GM10248 (cell line): ENCODE measurements at regions not wholly inside any gene's neighbourhood (a gene's known extent, or its start where the extent isn't known, plus 50 kb on each side); places are given as distances from the start of the nearest gene placed in this dataset.

Source experiments
- CTCF ChIA-PET: fragments of 300-600 bp; sonication (Branson Sonifier 250); formaldehyde crosslinking; extraction: SDS; loops from one replicate; lab custom pipeline; 2021; ENCODE audit warnings: antibody characterized with exemption; lab: Yijun Ruan, JAX
- POLR2A ChIA-PET: fragments of 350-650 bp; sonication (Branson Sonifier 250); formaldehyde crosslinking; extraction: SDS; loops from one replicate; lab custom pipeline; 2020; ENCODE audit warnings: antibody characterized with exemption; lab: Yijun Ruan, JAX
- DNase-seq: peaks from one replicate; pipeline ENCODE4 v3.0.0; 2012; ENCODE audit errors: extremely low spot score
- CTCF ChIP-seq: IDR thresholded peaks from 2 replicates; pipeline ENCODE4 v1.5.1; 2012; ENCODE audit warnings: mild to moderate bottlenecking, low read depth; ENCODE audit errors: extremely low read depth, missing control alignments, control extremely low read depth

DNA sequence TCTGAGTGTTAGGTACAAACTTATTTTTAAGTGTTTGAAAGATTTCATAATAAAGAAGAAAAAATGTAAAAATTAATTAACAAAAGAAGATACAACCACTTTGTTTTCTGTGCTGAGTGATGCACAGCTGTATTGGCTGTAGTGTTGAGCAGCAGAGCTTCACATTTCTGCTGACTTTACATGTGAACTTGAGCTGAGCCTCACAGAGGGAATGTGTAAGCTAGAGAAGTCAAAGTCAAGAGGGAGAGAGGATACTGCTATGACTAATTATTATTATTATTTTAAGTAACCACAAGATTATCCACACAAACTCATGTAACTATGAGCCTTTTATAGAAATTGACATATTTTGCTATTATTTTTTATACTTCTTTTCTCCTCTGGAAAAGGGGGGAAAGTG, 159.1 kb upstream of the ZSWIM2 start:
- DNase-seq, result no peak
- ChIA-PET CTCF (no interaction called here), POLR2A (no interaction called here)
- no peak for TF ChIP-seq CTCF

DNA sequence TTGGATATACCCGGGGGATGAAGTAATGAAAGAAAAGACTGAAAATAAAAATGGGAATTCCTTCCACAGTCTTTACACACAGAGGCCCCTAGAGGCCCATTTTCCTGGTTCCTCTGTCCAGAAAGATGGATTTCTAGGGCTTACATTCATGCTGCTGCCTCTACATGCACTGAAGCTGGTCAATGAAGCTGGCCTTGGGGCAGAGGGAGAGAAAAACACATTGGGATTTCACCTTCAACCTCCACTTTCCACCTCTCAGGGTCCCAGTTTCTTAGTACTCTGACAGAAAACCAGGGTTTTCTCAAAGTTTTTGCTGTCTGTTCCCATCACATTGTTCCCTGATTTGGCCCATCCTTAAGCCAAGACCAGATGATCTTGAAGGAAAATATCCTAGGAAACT, 154.6 kb upstream of the ZSWIM2 start:
- ChIA-PET CTCF (no interaction called here), POLR2A (no interaction called here)
- DNase-seq, result no peak
- no peak for TF ChIP-seq CTCF

GRCh38 chr2:187003038-187003554, 154.1 kb upstream of the ZSWIM2 start:
- ChIA-PET CTCF (no interaction called here), POLR2A (no interaction called here)
- no peak for TF ChIP-seq CTCF
- DNase-seq, result no peak

- CTCF ChIA-PET, result no interaction called here
- DNase-seq, result no peak
- TF ChIP-seq CTCF, result no peak
- POLR2A ChIA-PET, result no interaction called here
Observed at GRCh38 chr2:187002242-187002641, 153.3 kb upstream of the ZSWIM2 start.

GRCh38 chr2:187001248-187001647, 152.3 kb upstream of the ZSWIM2 start:
- POLR2A ChIA-PET, result no interaction called here
- CTCF ChIA-PET, result interaction anchor here (1.0 kb wide), 1 partner anchor 9 kb away, joined by 3 read pairs; no protein-coding TSS in a partner anchor
- DNase-seq, result no peak
- TF ChIP-seq CTCF, result no peak

- no peak for DNase-seq
- ChIA-PET CTCF (no interaction called here), POLR2A (no interaction called here)
- no peak for TF ChIP-seq CTCF
Observed at GRCh38 chr2:186995092-186995491, 146.1 kb upstream of the ZSWIM2 start.
